Limb (tissue), 2 donors: ENCODE measurements at regions not wholly inside any gene's neighbourhood (a gene's known extent, or its start where the extent isn't known, plus 50 kb on each side); places are given as distances from the start of the nearest gene placed in this dataset.

Experiments
- DNase-seq, 2 donors: peaks; one replicate each; pipeline ENCODE4 v3.0.0-alpha.2; 2016; ENCODE audit errors: extremely low spot score in 2 of 2

- DNase-seq, result peak; percentile 50 to 67
Measured at GRCh38 chr5:66306105-66306843, 162.2 kb downstream of the SREK1 start.

- DNase-seq, result no peak
Measured at GRCh38 chr5:66306844-66307315, 162.8 kb downstream of the SREK1 start.

GRCh38 chr5:66307647-66308241 is 163.6 kb downstream of the SREK1 start:
- peak in 1 of 2 donors; percentile 87 for DNase-seq

GRCh38 chr5:66312266-66312665 is 168.2 kb downstream of the SREK1 start:
- DNase-seq, result no peak

- DNase-seq, result no peak
Measured at GRCh38 chr5:66315784-66316183, 171.7 kb downstream of the SREK1 start.

- no peak for DNase-seq
Measured at GRCh38 chr5:66322786-66323528, 178.9 kb downstream of the SREK1 start.

- no peak for DNase-seq
Measured at GRCh38 chr5:66323529-66323895, 179.4 kb downstream of the SREK1 start.

GRCh38 chr5:66324357-66324756 is 180.3 kb downstream of the SREK1 start:
- DNase-seq, result no peak

GRCh38 chr5:66326276-66326675 is 182.2 kb downstream of the SREK1 start:
- DNase-seq, result no peak

GRCh38 chr5:66327008-66327407 is 182.9 kb downstream of the SREK1 start:
- no peak for DNase-seq

- no peak for DNase-seq
Measured at GRCh38 chr5:66329078-66329477, 185.0 kb downstream of the SREK1 start.

- no peak for DNase-seq
Measured at GRCh38 chr5:66333192-66333591, 189.1 kb downstream of the SREK1 start.

- no peak for DNase-seq
Measured at GRCh38 chr5:66337626-66338226, 193.6 kb downstream of the SREK1 start.

- no peak for DNase-seq
Measured at GRCh38 chr5:66338828-66339227, 194.7 kb downstream of the SREK1 start.

- DNase-seq, result no peak
Measured at GRCh38 chr5:66339896-66340295, 195.8 kb downstream of the SREK1 start.

- DNase-seq, result no peak
Measured at GRCh38 chr5:66340786-66341185, 196.7 kb downstream of the SREK1 start.

GRCh38 chr5:66342341-66342880 is 198.3 kb downstream of the SREK1 start:
- no peak for DNase-seq

GRCh38 chr5:66343370-66344071 is 199.4 kb downstream of the SREK1 start:
- no peak for DNase-seq

GRCh38 chr5:66344544-66344943 is 200.4 kb downstream of the SREK1 start:
- no peak for DNase-seq

GRCh38 chr5:66345281-66345680 is 201.2 kb downstream of the SREK1 start:
- no peak for DNase-seq

GRCh38 chr5:66346869-66347268 is 202.8 kb downstream of the SREK1 start:
- DNase-seq, result no peak
